GM12892 (cell line): ENCODE measurements at regions not wholly inside any gene's neighbourhood (a gene's known extent, or its start where the extent isn't known, plus 50 kb on each side); places are given as distances from the start of the nearest gene placed in this dataset.

Experiments used
- POLR2A ChIP-seq: IDR thresholded peaks from 2 replicates; pipeline ENCODE4 v1.6.1; 2011; ENCODE audit warnings: low read depth, low read length, control low read depth
- TAF1 ChIP-seq: IDR thresholded peaks from 2 replicates; pipeline ENCODE4 v1.6.1; 2011; ENCODE audit warnings: low read depth, mild to moderate bottlenecking, control low read depth, low read length, borderline replicate concordance

- TF ChIP-seq POLR2A (no peak), TAF1 (no peak)
Measured at GRCh38 chr9:82777366-82777765, 285.6 kb downstream of the RASEF start.
